MM.1S (cell line): ENCODE measurements at regions not wholly inside any gene's neighbourhood (a gene's known extent, or its start where the extent isn't known, plus 50 kb on each side); places are given as distances from the start of the nearest gene placed in this dataset.

Experiments
- EZH2 ChIP-seq: fragments of 300-600 bp; sonication (generic); optimal IDR thresholded peaks from 2 replicates; pipeline ENCODE3; 2017; ENCODE audit warnings: low read depth, mild to moderate bottlenecking, antibody characterized with exemption, low read length, mixed read lengths
- EZH2phosphoT487 ChIP-seq: fragments of 300-600 bp; sonication (generic); IDR thresholded peaks from 2 replicates; pipeline ENCODE4 v1.6.1; 2018; ENCODE audit warnings: antibody characterized with exemption, low read length
- TF ChIP-seq, protein P1 (sequence below): fragments of 300-600 bp; sonication (generic); IDR thresholded peaks from 2 replicates; pipeline ENCODE4 v1.5.1; 2016; ENCODE audit warnings: antibody characterized with exemption, low read length, mixed read lengths

DNA sequence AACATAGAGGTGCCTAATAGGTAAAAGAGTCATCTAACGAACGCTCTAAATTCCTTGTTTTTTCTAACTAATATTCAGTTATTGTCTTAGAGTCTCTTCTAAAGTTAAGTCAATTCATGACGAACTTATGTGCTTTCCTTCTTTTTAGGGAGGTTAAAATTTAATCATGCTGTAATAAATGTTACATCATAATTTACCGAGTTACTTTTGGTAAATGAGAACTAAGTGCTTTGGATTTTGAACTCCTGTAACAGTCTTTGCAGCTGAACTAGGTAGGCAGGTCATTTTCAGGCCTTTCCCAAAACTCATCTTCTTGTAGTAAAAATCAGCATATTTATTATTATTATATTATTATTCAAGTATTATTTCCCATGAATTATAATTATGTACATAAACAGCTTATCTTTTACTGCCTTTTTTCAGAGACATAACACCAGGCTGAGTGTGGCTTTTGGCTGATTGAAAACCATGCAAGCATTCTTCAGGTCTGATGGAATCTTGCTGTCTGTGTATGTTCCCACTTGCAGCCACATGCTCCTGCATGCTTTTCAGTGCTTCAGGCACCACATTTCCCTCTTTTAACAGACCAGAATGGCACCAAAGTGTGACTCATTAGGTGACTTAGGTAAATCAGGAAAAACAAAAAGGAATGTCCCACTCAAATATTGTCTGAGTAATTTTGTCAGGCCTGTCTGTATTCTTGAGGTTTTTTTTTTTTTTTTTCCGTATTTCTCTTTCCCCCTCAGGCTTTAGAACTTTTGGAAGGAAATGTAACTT lies 81.0 kb upstream of the CD55 start:
- TF ChIP-seq, protein P1, sequence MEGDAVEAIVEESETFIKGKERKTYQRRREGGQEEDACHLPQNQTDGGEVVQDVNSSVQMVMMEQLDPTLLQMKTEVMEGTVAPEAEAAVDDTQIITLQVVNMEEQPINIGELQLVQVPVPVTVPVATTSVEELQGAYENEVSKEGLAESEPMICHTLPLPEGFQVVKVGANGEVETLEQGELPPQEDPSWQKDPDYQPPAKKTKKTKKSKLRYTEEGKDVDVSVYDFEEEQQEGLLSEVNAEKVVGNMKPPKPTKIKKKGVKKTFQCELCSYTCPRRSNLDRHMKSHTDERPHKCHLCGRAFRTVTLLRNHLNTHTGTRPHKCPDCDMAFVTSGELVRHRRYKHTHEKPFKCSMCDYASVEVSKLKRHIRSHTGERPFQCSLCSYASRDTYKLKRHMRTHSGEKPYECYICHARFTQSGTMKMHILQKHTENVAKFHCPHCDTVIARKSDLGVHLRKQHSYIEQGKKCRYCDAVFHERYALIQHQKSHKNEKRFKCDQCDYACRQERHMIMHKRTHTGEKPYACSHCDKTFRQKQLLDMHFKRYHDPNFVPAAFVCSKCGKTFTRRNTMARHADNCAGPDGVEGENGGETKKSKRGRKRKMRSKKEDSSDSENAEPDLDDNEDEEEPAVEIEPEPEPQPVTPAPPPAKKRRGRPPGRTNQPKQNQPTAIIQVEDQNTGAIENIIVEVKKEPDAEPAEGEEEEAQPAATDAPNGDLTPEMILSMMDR: no peak
- TF ChIP-seq EZH2 (no peak), EZH2phosphoT487 (no peak)
